GM21423 (cell line): ENCODE measurements at regions not wholly inside any gene's neighbourhood (a gene's known extent, or its start where the extent isn't known, plus 50 kb on each side); places are given as distances from the start of the nearest gene placed in this dataset.

Experiments
- ATAC-seq: cut with Tn5 transposase; IDR thresholded peaks from one replicate; pipeline ENCODE4 v1.9.1; 2021; ENCODE audit warnings: mild to moderate bottlenecking, moderate library complexity; ENCODE audit not compliant: unreplicated experiment

DNA sequence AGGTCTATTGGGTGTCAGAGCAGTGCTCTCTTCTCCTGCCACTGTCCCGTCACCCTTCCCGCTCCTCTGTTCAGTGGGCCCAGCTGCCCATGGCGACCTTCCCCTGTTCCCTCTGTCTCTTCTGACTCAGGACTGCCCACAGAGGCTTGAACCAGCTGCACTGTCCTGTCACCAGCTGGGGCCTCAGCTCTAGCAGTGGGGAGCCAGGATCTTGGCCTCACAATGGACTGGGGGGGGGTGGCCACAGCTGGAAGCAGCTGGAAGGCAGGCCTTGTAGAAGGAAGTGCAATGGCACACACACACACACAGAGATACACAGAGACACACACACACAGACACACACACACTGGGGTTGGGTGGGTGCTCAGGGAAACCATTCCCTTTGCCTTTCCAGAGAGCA is 114.0 kb upstream of the PJA1 start:
- no peak for ATAC-seq

DNA sequence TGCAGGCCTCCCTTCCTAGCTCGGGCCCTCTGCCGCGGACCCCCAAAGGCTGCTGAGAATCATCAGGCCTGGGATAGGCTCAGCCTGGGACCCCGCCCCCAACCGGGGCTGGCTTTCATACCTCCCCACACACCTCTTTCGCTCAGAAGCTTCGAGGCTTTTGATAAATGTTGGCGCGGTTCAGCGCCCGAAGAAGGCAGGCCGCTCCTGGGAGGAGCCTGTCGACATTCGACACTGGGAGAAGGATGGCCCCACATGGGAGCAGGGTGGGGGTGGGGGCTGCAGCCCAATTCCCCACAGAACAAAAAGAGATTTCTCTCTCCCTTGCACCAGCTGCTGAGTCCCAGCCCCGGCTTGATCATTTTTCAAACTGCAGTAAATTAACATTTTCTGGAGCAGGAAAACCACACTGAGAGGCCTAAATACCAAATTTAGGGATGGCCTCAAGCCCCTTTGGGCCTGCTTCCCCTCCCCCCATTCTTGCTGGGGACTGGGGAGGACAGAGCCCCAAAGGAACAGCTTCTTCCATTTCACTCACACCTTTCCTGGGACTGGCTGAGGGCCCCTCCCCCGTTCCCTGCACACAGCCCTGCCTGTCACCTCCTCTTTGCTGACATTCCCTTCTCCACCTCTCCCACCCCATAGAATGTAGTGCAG is 112.9 kb upstream of the PJA1 start:
- ATAC-seq, result no peak

DNA sequence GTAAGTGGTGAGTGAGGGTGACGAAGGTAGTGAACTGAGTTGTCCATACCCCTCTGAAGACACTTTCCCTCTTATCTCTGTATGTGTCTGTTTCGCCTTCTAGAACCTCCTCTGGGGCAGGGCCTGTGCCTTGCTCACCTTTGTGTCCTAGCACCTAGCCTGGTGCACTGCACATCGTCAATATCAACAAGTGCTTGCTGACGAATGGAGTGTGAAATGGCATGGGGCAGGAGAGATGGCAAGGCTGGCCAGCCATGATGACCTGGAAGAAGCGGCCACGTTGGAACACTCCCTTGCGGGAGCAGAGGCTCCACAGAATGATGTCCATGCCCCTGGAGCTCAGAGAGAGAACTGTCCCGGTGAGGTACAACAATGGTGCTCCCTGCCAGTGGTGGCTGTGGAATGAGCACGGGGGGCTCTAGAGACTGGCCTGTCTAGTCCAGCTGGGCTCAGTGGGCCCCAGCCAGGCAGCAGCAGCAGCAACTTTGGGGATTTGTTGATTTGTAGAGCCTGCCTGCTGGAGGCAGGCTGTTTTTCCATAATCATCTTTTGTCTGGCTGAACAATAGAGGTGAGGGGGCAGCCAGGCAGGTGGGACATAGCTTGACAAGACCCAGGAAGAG is 112.2 kb upstream of the PJA1 start:
- no peak for ATAC-seq

DNA sequence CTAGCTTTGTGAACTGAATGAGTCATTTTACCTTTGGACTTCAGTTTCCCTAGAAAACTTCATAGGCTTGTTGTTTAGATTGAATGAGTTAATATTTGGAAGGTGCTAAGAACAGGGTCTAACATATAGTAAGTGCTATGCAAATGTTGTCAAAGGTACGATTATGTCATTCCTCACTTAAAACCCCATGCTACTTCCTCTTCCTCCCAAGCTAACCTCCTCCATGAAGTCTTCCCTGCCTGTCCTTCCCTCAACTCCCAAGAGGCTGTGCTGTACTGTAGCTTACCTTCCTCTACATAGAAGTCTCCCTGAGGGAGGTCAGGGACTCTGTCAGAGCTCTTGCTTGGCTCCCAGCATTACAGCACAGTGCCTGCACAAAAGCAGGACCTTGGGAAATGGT is 103.4 kb upstream of the PJA1 start:
- no peak for ATAC-seq

DNA sequence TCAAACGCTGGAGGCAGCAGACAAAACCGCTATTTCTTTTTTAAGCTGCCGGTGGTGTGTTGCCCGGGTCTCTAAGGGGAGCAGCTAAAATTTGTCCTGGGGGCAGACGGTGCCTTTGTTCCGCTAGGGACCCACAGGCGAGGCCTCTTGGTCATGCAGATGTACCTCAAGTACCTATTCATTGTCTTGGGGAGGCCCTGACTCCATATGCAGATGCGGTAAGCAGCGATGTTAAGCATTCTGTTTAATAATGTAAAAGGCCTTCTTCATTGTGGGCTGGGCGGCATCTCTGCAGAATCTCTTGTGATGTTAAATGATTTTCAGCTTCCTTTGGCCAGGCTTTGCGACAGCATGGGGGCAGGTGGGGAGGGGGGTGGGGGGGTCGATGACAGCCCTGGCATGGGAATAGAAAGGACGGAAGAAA is 98.9 kb upstream of the PJA1 start:
- ATAC-seq, result no peak

DNA sequence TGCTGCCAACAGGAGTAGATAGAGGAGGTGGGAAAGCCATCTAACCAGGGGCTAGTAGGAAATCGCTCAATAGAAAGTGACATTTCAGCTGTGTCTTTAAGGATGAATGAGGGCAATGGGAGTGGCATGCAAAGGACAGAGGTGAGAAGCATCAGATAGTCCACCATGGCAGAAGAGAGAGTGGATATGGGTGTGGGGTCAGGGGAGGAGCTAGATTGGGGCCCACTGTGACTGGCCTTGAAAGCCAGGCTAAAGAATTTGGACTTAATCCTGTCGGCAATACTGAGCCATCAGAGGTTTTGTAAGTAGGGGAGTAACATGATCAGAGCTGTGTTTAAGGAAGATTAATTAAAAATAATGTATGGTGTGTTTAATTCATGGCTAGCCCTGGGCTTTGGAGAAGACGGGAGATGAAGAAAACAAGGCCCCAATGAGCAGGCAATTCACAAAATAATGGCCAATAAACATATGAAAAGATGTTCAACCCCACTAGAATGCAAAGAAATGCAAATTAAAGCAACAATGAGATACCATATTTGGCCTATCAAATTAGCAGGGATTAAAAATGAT is 98.1 kb upstream of the PJA1 start:
- no peak for ATAC-seq

DNA sequence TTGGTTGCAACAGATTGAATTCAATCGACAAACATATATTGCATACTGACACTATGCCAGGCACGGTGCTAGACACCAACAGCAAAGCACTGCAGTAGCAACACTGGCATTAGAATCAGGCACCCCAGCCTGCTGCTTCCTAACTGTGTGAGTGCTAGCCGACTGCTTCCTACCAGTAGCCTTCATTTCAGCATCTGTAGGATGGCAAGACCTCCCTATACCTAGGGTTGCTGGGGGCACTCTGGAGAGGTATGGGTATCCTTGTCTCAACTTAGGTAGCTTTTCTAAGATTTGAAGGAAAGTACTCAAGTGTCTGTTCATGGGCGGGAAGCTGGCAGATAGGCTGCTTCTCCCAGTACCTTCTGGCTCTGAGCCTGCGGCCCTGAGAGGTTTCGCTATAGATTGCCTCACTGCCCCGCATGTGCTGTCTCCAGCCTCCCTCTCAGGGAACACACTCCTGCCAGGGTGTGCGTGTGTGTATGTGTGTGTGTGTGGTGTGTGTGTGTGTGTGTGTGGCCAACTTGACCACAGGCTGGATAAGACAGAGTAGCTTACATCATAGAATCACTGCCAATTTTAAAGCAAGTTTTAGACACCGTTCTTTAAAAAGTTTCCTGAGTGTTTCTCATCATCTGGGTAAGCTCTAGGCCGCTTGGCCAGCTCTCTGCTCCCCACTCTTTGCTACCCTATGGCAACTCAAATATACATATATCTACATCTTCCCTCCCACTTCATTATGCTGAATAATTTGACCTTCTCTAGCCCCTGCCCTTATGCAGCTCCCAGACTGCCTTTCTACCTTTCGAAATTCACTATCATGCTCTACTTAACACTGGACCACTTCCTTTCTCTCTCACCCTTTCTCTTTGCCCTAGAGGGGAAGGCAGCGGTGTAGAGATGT is 97.0 kb upstream of the PJA1 start:
- ATAC-seq, result no peak

DNA sequence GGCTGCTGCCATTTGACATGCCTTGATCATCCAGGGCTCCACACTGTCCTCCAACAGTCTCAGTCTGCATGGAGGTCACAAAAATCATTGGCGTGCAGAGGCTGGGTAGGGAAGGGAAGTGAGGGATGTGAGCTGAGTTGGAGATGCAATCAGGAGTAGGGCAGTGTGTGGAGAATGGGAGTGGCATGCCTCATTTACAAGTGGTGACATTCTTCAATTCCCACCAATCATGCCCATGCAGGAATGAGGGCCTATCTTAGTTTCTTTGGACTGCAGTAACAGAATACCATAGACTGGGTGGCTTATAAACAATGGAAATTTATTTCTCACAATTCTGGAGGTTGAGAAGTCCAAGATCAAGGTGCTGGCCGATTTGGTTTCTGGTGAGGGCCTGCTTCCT is 94.9 kb upstream of the PJA1 start:
- no peak for ATAC-seq

DNA sequence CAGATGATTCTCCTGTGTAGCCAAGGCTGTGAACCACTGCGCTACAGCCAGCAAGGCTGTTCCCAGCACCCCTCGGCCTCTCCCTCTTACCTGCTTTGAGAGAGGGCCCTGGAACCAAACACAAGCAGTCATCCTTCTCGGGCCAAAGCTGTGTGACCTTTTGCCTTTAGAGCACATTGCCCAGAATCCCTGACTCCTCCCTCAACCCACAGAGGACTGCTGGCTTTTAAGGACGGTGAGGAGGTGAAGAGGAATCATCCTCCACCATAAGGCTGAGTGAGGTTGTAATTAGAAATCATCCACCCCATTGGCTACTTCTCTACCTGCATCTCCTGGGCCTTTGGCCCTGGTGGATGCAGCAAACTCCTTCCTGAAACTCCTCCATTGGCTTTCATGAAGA is 93.6 kb upstream of the PJA1 start:
- ATAC-seq, result no peak

DNA sequence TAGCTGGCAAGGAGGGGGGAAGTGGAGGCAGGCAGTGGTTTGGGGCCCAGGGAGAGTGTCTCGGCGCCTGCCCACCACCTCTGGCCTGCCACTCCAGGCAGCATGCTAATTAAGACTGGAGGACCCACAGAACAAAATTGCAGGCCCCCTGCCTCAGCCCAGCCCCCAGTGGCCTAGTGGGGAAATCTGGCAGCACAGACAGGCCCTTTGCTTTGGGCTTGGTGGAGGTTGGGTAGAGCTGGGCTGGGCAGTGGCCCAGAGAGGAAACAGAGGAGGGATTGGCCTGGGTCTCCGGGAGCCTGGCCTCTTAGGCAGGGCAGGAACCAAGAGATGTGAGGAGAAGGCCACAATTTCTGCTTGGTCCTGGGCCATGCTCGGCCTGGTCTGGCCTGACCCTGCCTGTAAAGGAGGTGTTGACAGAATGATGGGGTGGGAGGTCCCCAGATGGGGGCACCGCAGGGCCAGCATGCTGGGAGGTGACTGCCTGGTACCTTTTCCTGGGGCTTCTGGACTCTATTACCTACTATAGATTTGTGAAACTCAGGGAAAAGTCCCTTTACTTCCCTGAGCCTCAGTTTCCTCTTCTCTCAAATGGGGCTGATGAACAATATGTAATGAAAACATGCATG is 92.4 kb upstream of the PJA1 start:
- no peak for ATAC-seq

DNA sequence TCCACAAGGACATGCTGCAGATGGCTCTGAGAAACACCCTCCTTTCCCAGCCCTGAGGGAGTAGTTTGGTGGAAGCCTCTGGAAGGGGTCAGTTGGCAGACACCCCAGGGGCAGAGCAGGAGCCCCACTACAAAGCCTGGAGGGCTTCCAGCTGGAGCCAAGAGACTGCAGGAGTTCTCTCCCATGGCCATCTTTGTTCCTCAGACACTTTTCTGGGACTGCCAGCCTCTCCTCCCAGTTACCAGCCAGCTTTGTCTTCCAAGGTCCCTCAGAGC is 91.0 kb upstream of the PJA1 start:
- ATAC-seq, result no peak

DNA sequence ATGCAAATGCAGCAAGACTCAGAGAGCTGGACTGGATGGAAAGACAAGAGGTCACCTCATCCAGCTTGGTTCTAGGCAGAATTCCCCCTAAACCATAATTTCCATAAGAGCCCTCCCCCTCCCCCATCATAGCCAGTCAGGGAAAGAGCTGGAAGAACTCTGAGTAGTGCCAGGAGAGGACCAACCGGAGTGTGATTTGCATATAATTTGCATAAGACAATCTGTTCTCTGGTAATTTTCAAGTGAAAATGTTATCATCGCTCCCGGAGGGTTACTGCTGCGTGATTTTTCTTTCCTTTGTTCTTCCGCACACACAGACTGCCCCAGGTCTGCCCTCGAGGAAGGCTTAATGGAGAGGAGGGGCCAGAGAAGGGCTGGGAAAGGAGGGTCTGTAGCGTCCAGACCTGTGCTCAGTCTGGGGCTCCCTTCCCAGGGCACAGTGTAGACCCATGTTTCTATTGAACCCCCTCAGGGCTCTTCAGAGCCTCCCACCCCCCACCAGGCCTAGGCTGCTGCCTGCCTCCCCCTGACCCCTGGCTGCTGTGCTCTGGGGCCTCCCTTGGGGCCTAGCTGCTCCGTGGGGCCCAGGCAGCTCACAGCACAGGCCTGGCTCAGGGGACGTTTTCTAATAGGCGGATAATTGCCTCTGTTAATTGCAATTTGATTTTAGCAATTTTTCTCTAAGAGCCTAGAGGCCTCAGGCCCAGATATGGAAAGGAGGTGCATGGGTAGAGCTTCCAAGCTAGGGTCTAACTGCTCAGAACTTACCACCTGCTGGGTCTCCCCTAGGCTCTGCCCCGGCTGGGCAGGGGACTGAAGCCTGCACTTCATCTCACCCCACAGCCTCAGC is 90.4 kb upstream of the PJA1 start:
- no peak for ATAC-seq

DNA sequence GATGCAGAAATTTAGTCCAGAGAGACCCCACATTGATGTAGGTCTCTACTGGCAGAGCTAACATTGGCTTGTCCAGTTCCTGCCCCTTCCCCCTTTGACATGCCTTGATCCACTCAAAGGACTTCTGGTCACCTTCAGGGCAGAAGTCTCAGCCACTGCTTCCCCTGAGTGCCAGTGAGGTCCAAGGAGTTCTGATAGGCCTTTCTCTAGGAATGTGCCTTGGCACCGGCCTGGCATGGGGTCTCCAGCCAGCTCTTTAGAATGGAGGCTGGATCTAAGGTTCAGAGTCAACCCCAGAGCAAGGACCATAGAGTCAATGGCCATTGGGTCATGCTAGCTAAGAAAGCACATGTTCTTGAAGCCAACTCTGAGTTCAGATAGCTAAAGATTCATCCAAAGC is 88.6 kb upstream of the PJA1 start:
- ATAC-seq, result no peak

DNA sequence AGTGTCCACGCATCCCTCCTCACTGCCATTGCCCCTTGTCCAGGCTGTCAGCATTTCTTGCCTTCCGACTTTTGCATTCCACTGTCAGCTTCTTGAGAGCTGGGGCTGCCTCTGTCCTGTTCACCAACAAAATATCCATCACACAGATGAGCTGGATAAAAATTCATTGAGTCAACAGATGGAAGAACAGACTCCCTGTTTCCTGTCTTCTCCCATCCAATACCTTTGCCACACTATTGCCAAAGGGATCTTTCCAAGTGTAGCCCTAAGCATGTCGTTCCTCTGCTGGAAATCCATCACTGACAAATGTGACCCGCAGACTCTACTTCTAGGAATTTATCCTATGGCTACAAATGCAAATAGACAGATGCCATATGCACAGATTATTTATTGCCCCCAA is 78.0 kb upstream of the PJA1 start:
- ATAC-seq, result no peak

DNA sequence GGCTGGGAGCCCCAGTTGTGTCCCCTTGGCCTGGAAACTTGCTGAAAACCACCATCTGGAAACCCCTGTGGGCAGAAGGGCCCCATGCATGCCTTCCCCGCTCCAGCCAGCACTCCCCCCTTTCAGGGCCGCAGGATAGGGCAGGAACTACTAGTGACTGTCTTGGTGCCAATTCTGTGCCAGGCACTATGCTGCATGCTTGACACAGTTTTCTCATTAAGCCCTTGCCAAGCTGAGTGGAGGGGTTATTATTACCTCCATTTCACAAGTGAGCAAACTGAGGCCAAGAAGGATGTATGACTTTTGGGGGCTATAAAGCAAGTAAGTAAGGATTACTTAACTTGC is 73.6 kb upstream of the PJA1 start:
- ATAC-seq, result no peak

DNA sequence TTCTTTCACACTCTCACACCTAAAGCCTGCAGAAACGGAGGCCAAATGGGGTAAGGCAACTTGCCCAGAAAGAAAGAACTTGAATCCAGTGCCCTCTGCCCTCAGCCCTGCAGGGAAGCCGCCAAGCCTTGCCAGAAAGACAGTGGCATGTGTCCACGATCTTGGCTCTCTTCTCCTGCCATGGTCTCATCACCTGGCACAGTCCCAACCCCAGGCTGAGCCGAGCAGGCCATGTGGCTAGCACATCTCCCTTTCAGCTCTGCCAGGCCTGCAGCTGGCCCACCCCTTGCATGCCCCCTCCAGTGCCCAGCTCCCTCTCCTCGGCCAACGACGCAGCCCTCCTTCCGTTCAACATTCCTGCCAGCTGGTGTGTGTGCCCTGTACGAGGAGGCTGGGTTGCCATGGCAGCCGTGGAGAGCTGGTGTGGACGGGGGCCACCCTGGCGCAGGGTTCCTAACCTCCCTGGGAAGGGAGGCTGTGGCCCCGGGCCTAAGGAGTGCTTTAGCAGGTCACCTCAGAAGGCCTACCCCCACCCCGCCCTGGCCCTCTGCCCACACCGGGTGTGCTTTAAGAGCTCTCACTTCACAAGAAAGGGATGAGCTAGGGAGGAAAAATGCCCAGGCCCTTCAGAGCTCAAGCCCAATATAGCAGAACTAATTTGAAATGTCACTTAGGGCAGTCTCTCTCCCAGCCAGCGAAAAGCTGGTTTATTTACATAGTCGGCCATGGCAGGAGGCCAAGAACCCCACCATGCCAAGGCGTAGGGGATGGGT is 73.0 kb upstream of the PJA1 start:
- no peak for ATAC-seq

DNA sequence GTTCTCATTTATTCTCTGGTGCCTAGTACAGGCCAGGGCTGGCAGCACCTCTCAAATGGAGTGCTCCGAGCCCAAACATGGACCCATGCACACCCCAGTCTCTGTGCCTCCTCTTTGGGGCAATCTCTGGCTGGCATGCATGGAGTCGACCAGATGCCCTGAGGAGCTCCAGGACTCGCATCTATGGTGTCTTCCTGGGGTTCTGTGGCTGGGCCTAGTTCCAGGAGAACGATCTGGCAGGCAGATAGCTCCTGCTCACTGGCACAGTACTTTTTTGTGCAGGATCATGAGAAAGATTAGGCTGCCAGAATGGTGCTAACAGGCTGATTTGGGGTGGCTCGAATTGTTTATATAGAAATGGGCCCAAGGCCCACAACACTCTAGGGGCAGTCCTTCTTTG is 72.0 kb upstream of the PJA1 start:
- ATAC-seq, result no peak

DNA sequence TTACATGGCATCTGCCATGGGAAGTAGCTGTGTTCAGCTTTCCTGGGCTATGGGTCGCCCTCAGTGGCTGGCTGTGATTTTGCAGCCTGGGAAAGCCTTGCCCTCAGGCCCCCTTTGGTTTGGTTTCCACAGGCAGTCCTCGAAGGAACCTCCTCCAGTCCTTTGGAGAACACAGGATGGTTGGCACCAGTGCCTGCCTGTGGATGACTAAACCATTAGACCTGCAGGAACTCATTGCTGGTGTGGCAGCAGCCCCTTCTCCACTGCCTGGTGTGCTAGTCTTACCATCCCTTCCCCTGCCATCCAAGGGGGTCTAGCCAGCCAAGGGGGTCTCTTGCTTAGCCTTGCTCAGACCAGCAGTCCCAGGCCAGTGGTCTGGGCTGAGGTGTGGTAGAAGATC is 71.4 kb upstream of the PJA1 start:
- ATAC-seq, result no peak

DNA sequence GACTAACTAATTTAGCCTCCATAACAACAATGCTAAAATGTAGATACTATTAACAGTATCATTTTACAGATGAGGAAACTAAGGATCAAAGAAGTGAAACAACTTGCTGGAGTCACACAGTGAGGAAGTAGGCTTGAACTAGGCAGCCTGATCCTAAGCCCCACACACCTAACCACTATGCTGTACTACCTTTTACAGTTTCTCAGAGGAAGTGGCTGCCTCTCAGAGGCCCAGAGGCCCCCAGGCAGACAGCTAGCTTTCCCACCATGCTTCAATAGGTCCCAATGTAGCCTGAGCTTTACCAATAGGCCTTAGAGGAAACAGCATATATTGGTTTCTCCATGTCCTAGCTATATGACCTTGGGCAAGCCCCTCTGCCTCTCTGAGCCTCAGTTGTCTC is 69.4 kb upstream of the PJA1 start:
- ATAC-seq, result no peak

DNA sequence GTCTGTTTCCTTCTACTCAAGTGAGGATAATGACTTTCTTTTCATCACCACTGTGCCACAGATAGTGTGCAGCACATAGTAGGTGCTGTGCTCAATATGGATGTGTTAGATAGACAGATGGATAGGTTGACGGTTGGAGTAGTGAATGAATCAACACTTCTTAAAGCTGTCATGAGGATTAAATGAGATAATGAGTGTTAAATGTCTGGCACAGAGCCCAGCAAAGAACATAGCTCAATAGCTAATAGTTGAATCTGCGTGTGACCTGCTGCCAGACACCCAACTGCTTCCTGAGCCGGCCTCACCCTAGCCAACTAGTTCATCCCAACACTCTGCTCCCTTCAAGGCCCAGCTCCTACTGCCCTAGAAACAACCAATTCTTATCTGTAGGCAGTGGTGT is 67.7 kb upstream of the PJA1 start:
- ATAC-seq, result no peak
